ENCODE measurements at regions not wholly inside any gene's neighbourhood (a gene's known extent, or its start where the extent isn't known, plus 50 kb on each side); places are given as distances from the start of the nearest gene placed in this dataset.
"Not testable (repeated sequence)": the region's sequence is repeated elsewhere in the genome, so short reads cannot be mapped to it uniquely, and the experiment has no call there.

DNA sequence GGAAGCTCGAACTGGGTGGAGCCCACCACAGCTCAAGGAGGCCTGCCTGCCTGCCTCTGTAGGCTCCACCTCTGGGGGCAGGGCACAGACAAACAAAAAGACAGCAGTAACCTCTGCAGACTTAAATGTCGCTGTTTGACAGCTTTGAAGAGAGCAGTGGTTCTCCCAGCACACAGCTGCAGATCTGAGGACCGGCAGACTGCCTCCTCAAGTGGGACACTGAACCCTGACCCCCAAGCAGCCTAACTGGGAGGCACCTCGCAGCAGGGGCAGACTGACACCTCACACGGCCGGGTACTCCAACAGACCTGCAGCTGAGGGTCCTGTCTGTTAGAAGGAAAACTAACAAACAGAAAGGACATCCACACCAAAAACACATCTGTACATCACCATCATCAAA, 730.9 kb upstream of the ACTRT1 start:
- TF ChIP-seq, protein P1, sequence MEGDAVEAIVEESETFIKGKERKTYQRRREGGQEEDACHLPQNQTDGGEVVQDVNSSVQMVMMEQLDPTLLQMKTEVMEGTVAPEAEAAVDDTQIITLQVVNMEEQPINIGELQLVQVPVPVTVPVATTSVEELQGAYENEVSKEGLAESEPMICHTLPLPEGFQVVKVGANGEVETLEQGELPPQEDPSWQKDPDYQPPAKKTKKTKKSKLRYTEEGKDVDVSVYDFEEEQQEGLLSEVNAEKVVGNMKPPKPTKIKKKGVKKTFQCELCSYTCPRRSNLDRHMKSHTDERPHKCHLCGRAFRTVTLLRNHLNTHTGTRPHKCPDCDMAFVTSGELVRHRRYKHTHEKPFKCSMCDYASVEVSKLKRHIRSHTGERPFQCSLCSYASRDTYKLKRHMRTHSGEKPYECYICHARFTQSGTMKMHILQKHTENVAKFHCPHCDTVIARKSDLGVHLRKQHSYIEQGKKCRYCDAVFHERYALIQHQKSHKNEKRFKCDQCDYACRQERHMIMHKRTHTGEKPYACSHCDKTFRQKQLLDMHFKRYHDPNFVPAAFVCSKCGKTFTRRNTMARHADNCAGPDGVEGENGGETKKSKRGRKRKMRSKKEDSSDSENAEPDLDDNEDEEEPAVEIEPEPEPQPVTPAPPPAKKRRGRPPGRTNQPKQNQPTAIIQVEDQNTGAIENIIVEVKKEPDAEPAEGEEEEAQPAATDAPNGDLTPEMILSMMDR (IDR thresholded peaks at IDR 0.05): not testable (repeated sequence)
- TF ChIP-seq EZH2, EZH2phosphoT487 (IDR thresholded peaks at IDR 0.05): not testable (repeated sequence)
